ENCODE measurements at regions not wholly inside any gene's neighbourhood (a gene's known extent, or its start where the extent isn't known, plus 50 kb on each side); places are given as distances from the start of the nearest gene placed in this dataset.

GRCh38 chr2:71777946-71778345 is 324.6 kb downstream of the DYSF start:
- in situ Hi-C loops (cut with HindIII; ENCODE audit: low sequenced_read_pairs), result no loop called here
- no peak overlapping the region for H3K4me3 ChIP-seq (ENCODE audit: low read depth, low read length)
- DNase-seq (ENCODE audit: low read depth), result no peak
- TF ChIP-seq CTCF (IDR thresholded peaks at IDR 0.05; ENCODE audit: low read depth, low read length, missing control alignments), result no peak

- in situ Hi-C loops (cut with HindIII; ENCODE audit: low sequenced_read_pairs), result no loop called here
- TF ChIP-seq CTCF (IDR thresholded peaks at IDR 0.05; ENCODE audit: low read depth, low read length, missing control alignments), result no peak
Observed at GRCh38 chr2:71776227-71776626, 322.9 kb downstream of the DYSF start.

GRCh38 chr2:71773218-71773617 is 319.9 kb downstream of the DYSF start:
- no peak for TF ChIP-seq CTCF (IDR thresholded peaks at IDR 0.05; ENCODE audit: low read depth, low read length, missing control alignments)
- in situ Hi-C loops (cut with HindIII; ENCODE audit: low sequenced_read_pairs), result no loop called here
- DNase-seq (ENCODE audit: low read depth), result no peak

More at GRCh38 chr2:71776227-71776626, 322.9 kb downstream of the DYSF start:
- H3K4me3 ChIP-seq (ENCODE audit: low read depth, low read length), result no peak overlapping the region
- no peak for DNase-seq (ENCODE audit: low read depth)

GRCh38 chr2:71772510-71773172 is 319.3 kb downstream of the DYSF start:
- TF ChIP-seq CTCF (IDR thresholded peaks at IDR 0.05; ENCODE audit: low read depth, low read length, missing control alignments), result no peak
- H3K4me3 ChIP-seq (ENCODE audit: low read depth, low read length), result no peak overlapping the region
- in situ Hi-C loops (cut with HindIII; ENCODE audit: low sequenced_read_pairs), result no loop called here
- DNase-seq (ENCODE audit: low read depth), result no peak

More at GRCh38 chr2:71773218-71773617, 319.9 kb downstream of the DYSF start:
- H3K4me3 ChIP-seq (ENCODE audit: low read depth, low read length), result no peak overlapping the region

GRCh38 chr2:71767663-71768062 is 314.3 kb downstream of the DYSF start:
- TF ChIP-seq CTCF (IDR thresholded peaks at IDR 0.05; ENCODE audit: low read depth, low read length, missing control alignments), result no peak
- H3K4me3 ChIP-seq (ENCODE audit: low read depth, low read length), result no peak overlapping the region
- no peak for DNase-seq (ENCODE audit: low read depth)
- in situ Hi-C loops (cut with HindIII; ENCODE audit: low sequenced_read_pairs), result no loop called here

- H3K4me3 ChIP-seq (ENCODE audit: low read depth, low read length), result no peak overlapping the region
- in situ Hi-C loops (cut with HindIII; ENCODE audit: low sequenced_read_pairs), result no loop called here
- no peak for TF ChIP-seq CTCF (IDR thresholded peaks at IDR 0.05; ENCODE audit: low read depth, low read length, missing control alignments)
- no peak for DNase-seq (ENCODE audit: low read depth)
Observed at GRCh38 chr2:71759060-71759459, 305.7 kb downstream of the DYSF start.
